PC-3 (cell line): ENCODE measurements at regions not wholly inside any gene's neighbourhood (a gene's known extent, or its start where the extent isn't known, plus 50 kb on each side); places are given as distances from the start of the nearest gene placed in this dataset.

Experiments
- ATAC-seq: fragments of 200-7000 bp; cut with Tn5 transposase; 2 replicates; pipeline ENCODE4 v1.9.1; 2020; ENCODE audit warnings: mild to moderate bottlenecking, moderate library complexity
- BruUV-seq: library from RNA; stranded (reverse); fragments of 400-500 nt; replicated peaks from 2 replicates; lab custom pipeline; 2021; lab: Mats Ljungman, UMichigan
- CTCF ChIA-PET: fragments of 300-600 bp; sonication (Branson Sonifier 250); formaldehyde crosslinking; loops from one replicate; lab custom pipeline; 2022; ENCODE audit warnings: antibody characterized with exemption; lab: Charles Lee
- POLR2A ChIA-PET: fragments of 300-600 bp; sonication (Branson Sonifier 250); formaldehyde crosslinking; loops from one replicate; lab custom pipeline; 2022; ENCODE audit warnings: antibody characterized with exemption; ENCODE audit not compliant: unreplicated experiment; lab: Charles Lee
- DNase-seq: peaks from one replicate; pipeline ENCODE4 v3.0.0-alpha.2; 2015
- H2AFZ ChIP-seq: fragments of 300-600 bp; sonication (generic); 2 replicates; pipeline ENCODE4 v1.6.0; 2016; ENCODE audit warnings: antibody characterized with exemption, low read length
- H3F3A ChIP-seq: fragments of 300-600 bp; sonication (generic); one replicate; pipeline ENCODE4 v1.6.0; 2017; ENCODE audit warnings: antibody characterized with exemption, low read length, control low read depth, mild to moderate bottlenecking; ENCODE audit not compliant: unreplicated experiment
- H3K27ac ChIP-seq: fragments of 300-600 bp; sonication (generic); 2 replicates; pipeline ENCODE4 v1.5.1; 2016; ENCODE audit warnings: mild to moderate bottlenecking, low read length
- H3K27me3 ChIP-seq: fragments of 300-600 bp; sonication (generic); 2 replicates; pipeline ENCODE4 v1.6.1; 2016; ENCODE audit warnings: low read length, mixed read lengths
- H3K36me3 ChIP-seq: fragments of 300-600 bp; sonication (generic); 2 replicates; pipeline ENCODE4 v1.6.1; 2016; ENCODE audit warnings: low read depth, mixed run types, low read length, mixed read lengths
- H3K4me1 ChIP-seq: fragments of 300-600 bp; sonication (generic); 2 replicates; pipeline ENCODE4 v1.5.1; 2016; ENCODE audit warnings: low read length; ENCODE audit not compliant: insufficient read depth
- H3K4me2 ChIP-seq: fragments of 300-600 bp; sonication (generic); 2 replicates; pipeline ENCODE4 v1.6.0; 2016; ENCODE audit warnings: low read length
- H3K4me3 ChIP-seq: fragments of 300-600 bp; sonication (generic); 2 replicates; pipeline ENCODE4 v1.5.1; 2016; ENCODE audit warnings: mild to moderate bottlenecking, low read length, mixed read lengths
- H3K79me2 ChIP-seq: fragments of 300-600 bp; sonication (generic); 2 replicates; pipeline ENCODE4 v1.6.1; 2017; ENCODE audit warnings: low read length, mixed read lengths
- H3K9ac ChIP-seq: fragments of 300-600 bp; sonication (generic); 2 replicates; pipeline ENCODE4 v1.6.0; 2016; ENCODE audit warnings: mild to moderate bottlenecking, low read length
- H3K9me2 ChIP-seq: fragments of 300-600 bp; sonication (generic); replicated peaks from 2 replicates; pipeline ENCODE4 v1.6.1; 2016; ENCODE audit warnings: mixed run types, low read length, mixed read lengths
- H3K9me3 ChIP-seq: fragments of 300-600 bp; sonication (generic); 2 replicates; pipeline ENCODE4 v1.6.1; 2016; ENCODE audit warnings: low read length, mixed read lengths
- H4K20me1 ChIP-seq: fragments of 300-600 bp; sonication (generic); 2 replicates; pipeline ENCODE4 v1.6.1; 2016; ENCODE audit warnings: low read length, mixed read lengths
- EZH2 ChIP-seq: fragments of 300-600 bp; sonication (generic); IDR thresholded peaks from one replicate; pipeline ENCODE4 v1.6.1; 2017; ENCODE audit warnings: antibody characterized with exemption, mild to moderate bottlenecking, low read length; ENCODE audit not compliant: unreplicated experiment
- EZH2phosphoT487 ChIP-seq: fragments of 300-600 bp; sonication (generic); IDR thresholded peaks from 2 replicates; pipeline ENCODE4 v1.6.1; 2018; ENCODE audit warnings: mild to moderate bottlenecking, antibody characterized with exemption, low read length, borderline replicate concordance
- intact Hi-C: fragments of 100-400 bp; cut with micrococcal nuclease; formaldehyde crosslinking; loops from 2 replicates; pipeline ENCODE4 v1.9.0; 2023
- TF ChIP-seq, protein P1 (sequence below): fragments of 300-600 bp; sonication (generic); conservative IDR thresholded peaks from 2 replicates; pipeline ENCODE4 v1.5.1; 2017; ENCODE audit warnings: antibody characterized with exemption, low read depth, mild to moderate bottlenecking, low read length

- H3K4me1 ChIP-seq: no peaks in the 10 kb centered on the region
- ChIA-PET CTCF (no interaction called here), POLR2A (no interaction called here)
- H3K9me2 ChIP-seq: peaks cover 4% of the 10 kb centered on the region; the same call in 1 of the 2 replicates
- BruUV-seq: no TSS peak
- H3K79me2 ChIP-seq: no peaks in the 10 kb centered on the region
- H3K9ac ChIP-seq: no peak overlapping the region
- H3F3A ChIP-seq: no peaks in the 10 kb centered on the region
- no peak overlapping the region for H3K27ac ChIP-seq
- H4K20me1 ChIP-seq: no peaks in the 10 kb centered on the region
- ATAC-seq: no peak
- no peak overlapping the region for H2AFZ ChIP-seq
- H3K27me3 ChIP-seq: no peaks in the 10 kb centered on the region
- H3K4me3 ChIP-seq: no peak overlapping the region
- no peaks in the 10 kb centered on the region for H3K9me3 ChIP-seq
- TF ChIP-seq EZH2: no peak
- TF ChIP-seq, protein P1, sequence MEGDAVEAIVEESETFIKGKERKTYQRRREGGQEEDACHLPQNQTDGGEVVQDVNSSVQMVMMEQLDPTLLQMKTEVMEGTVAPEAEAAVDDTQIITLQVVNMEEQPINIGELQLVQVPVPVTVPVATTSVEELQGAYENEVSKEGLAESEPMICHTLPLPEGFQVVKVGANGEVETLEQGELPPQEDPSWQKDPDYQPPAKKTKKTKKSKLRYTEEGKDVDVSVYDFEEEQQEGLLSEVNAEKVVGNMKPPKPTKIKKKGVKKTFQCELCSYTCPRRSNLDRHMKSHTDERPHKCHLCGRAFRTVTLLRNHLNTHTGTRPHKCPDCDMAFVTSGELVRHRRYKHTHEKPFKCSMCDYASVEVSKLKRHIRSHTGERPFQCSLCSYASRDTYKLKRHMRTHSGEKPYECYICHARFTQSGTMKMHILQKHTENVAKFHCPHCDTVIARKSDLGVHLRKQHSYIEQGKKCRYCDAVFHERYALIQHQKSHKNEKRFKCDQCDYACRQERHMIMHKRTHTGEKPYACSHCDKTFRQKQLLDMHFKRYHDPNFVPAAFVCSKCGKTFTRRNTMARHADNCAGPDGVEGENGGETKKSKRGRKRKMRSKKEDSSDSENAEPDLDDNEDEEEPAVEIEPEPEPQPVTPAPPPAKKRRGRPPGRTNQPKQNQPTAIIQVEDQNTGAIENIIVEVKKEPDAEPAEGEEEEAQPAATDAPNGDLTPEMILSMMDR: no peak
- no peak for TF ChIP-seq EZH2phosphoT487
- no peaks in the 10 kb centered on the region for H3K36me3 ChIP-seq
- H3K4me2 ChIP-seq: no peak overlapping the region
- intact Hi-C loops: no loop called here
- no peak for DNase-seq
These were observed 171.4 kb downstream of the NFKBIZ start for GRCh38 chr3:102020735-102021134.

DNA sequence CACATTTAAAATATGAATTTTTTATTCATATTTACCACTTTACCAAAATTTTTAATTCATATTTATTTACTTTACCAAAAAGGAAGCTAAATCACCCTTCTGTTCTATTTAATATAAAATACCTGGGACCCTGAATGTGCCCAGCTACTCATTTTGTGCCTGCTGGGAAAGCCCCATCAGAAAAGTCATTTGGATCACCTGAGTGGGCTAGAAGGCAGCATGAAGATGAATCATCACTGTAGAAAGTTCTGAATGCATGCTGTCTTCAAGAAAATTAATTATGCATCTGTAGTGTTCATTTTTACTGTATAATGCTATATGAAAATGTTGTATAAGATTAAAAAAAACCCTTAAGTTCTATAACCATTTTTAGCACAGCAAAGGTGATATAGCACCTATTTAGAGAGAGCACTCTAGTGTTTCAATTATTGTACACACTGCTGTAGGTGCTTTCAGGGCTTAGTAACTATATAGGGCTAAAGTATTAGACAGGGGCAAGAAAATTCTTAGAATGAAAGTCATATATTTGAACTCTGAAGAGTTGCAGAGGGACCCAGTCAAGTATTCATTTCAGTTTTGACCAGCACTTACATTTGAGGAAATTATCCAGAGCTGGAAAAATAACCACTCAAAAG lies 175.1 kb downstream of the NFKBIZ start:
- ChIA-PET POLR2A (interaction anchor here (0.7 kb wide), 1 partner anchor 329 kb away, joined by 3 read pairs; no protein-coding TSS in a partner anchor), CTCF (no interaction called here)
- H3K4me2 ChIP-seq: no peak overlapping the region
- no peaks in the 10 kb centered on the region for H4K20me1 ChIP-seq
- no peaks in the 10 kb centered on the region for H3K79me2 ChIP-seq
- no peak for DNase-seq
- H3K9me2 ChIP-seq: no peaks in the 10 kb centered on the region
- no peaks in the 10 kb centered on the region for H3K9me3 ChIP-seq
- H3K9ac ChIP-seq: no peak overlapping the region
- ATAC-seq: no peak
- H3K27ac ChIP-seq: no peak overlapping the region
- TF ChIP-seq EZH2phosphoT487 (no peak), EZH2 (no peak)
- TF ChIP-seq, protein P1: no peak
- intact Hi-C loops: no loop called here
- no peak overlapping the region for H2AFZ ChIP-seq
- H3K4me3 ChIP-seq: no peak overlapping the region
- H3K4me1 ChIP-seq: no peaks in the 10 kb centered on the region
- no peaks in the 10 kb centered on the region for H3K27me3 ChIP-seq
- no peaks in the 10 kb centered on the region for H3F3A ChIP-seq
- BruUV-seq: no TSS peak
- H3K36me3 ChIP-seq: no peaks in the 10 kb centered on the region

GRCh38 chr3:102025606-102026270 lies 176.4 kb downstream of the NFKBIZ start:
- ATAC-seq (no peak), DNase-seq (no peak)
- TF ChIP-seq, protein P1: no peak
- TF ChIP-seq EZH2 (no peak), EZH2phosphoT487 (no peak)
- intact Hi-C loops: no loop called here
- no peak overlapping the region for H3K27ac ChIP-seq
- H3K36me3 ChIP-seq: no peaks in the 10 kb centered on the region
- POLR2A ChIA-PET: no interaction called here
- no peaks in the 10 kb centered on the region for H3K4me1 ChIP-seq
- H3K79me2 ChIP-seq: no peaks in the 10 kb centered on the region
- H3K9me2 ChIP-seq: no peaks in the 10 kb centered on the region
- H2AFZ ChIP-seq: no peak overlapping the region
- H4K20me1 ChIP-seq: no peaks in the 10 kb centered on the region
- no peaks in the 10 kb centered on the region for H3K27me3 ChIP-seq
- no peaks in the 10 kb centered on the region for H3K9me3 ChIP-seq
- H3F3A ChIP-seq: no peaks in the 10 kb centered on the region
- CTCF ChIA-PET: no interaction called here
- H3K9ac ChIP-seq: no peak overlapping the region
- no peak overlapping the region for H3K4me3 ChIP-seq
- H3K4me2 ChIP-seq: no peak overlapping the region
- no TSS peak for BruUV-seq
